CD14-positive monocyte (primary cell): ENCODE measurements at regions not wholly inside any gene's neighbourhood (a gene's known extent, or its start where the extent isn't known, plus 50 kb on each side); places are given as distances from the start of the nearest gene placed in this dataset.

Source experiments
- DNase-seq, 3 donors: peaks; one replicate each; pipeline ENCODE4 v3.0.0-alpha.2; 2011 to 2022
- H2AFZ ChIP-seq: 2 replicates; pipeline ENCODE4 v1.6.0; 2012; ENCODE audit warnings: mild to moderate bottlenecking, low read depth, low read length, inconsistent platforms; ENCODE audit not compliant: insufficient read depth, poor library complexity, severe bottlenecking
- H3K27ac ChIP-seq, 2 donors: 1 replicate in 1 of 2; 2 replicates in 1 of 2; pipeline ENCODE4 v1.5.1; 2012 to 2013; ENCODE audit warnings: low read length in 2 of 2, control low read depth in 1 of 2, inconsistent platforms in 1 of 2, low read depth in 1 of 2, mild to moderate bottlenecking in 1 of 2
- H3K27me3 ChIP-seq, 2 donors: one replicate each; pipeline versions ENCODE4 v1.6.0 to v1.6.1; 2011 to 2013; ENCODE audit warnings: low read length in 2 of 2; ENCODE audit not compliant: control insufficient read depth in 2 of 2, insufficient read depth in 2 of 2
- H3K36me3 ChIP-seq, 2 donors: replicated peaks in 1 of 2; 1 replicate in 1 of 2; 2 replicates in 1 of 2; pipeline versions ENCODE4 v1.5.1 to v1.6.1; 2012 to 2013; ENCODE audit warnings: low read length in 2 of 2, control low read depth in 1 of 2, inconsistent platforms in 1 of 2, mild to moderate bottlenecking in 1 of 2; ENCODE audit not compliant: insufficient read depth in 2 of 2, control insufficient read depth in 1 of 2
- H3K4me1 ChIP-seq, 2 donors: 1 replicate in 1 of 2; 2 replicates in 1 of 2; pipeline versions ENCODE4 v1.5.1 to v1.6.1; 2012 to 2013; ENCODE audit warnings: low read length in 2 of 2, control low read depth in 1 of 2, inconsistent platforms in 1 of 2, mild to moderate bottlenecking in 1 of 2, moderate library complexity in 1 of 2; ENCODE audit not compliant: insufficient read depth in 2 of 2, control insufficient read depth in 1 of 2
- H3K4me2 ChIP-seq: replicated peaks from 2 replicates; pipeline ENCODE3; 2012; ENCODE audit warnings: low read length, moderate library complexity, mild to moderate bottlenecking; ENCODE audit not compliant: poor library complexity, severe bottlenecking; ENCODE audit errors: extremely low read depth
- H3K4me3 ChIP-seq, 3 experiments: fragments of 200-600 bp in 1 of 3; sonication (generic) in 1 of 3; replicated peaks in 1 of 3; 1 replicate in 2 of 3; 2 replicates in 1 of 3; pipeline ENCODE4 v1.5.1; 2011 to 2013; ENCODE audit warnings: low read length in 3 of 3, mild to moderate bottlenecking in 3 of 3, control low read depth in 2 of 3, low read depth in 2 of 3, inconsistent platforms in 1 of 3, moderate library complexity in 1 of 3
- H3K79me2 ChIP-seq: 2 replicates; pipeline ENCODE4 v1.6.0; 2012; ENCODE audit warnings: mild to moderate bottlenecking, control low read depth, inconsistent platforms, low read length, moderate library complexity; ENCODE audit not compliant: insufficient read depth
- H3K9ac ChIP-seq: 2 replicates; pipeline ENCODE4 v1.6.0; 2017; ENCODE audit warnings: low read length, mild to moderate bottlenecking; ENCODE audit not compliant: insufficient read depth, poor library complexity, severe bottlenecking
- H3K9me3 ChIP-seq, 2 donors: replicated peaks in 1 of 2; 1 replicate in 1 of 2; 2 replicates in 1 of 2; pipeline versions ENCODE4 v1.5.1 to v1.6.1; 2012 to 2013; ENCODE audit warnings: low read length in 2 of 2, control low read depth in 1 of 2; ENCODE audit not compliant: control insufficient read depth in 1 of 2, insufficient read depth in 1 of 2
- H4K20me1 ChIP-seq: 2 replicates; pipeline ENCODE4 v1.6.0; 2012; ENCODE audit warnings: mild to moderate bottlenecking, low read length, control low read depth, moderate library complexity; ENCODE audit not compliant: insufficient read depth
- H3K27ac Mint-ChIP-seq, 7 donors: one replicate each; pipeline ENCODE4 v1.8.0; 2020; ENCODE audit warnings: mild to moderate bottlenecking in 7 of 7, mixed read lengths in 7 of 7, moderate library complexity in 6 of 7, inconsistent platforms in 2 of 7
- H3K27me3 Mint-ChIP-seq, 3 donors: one replicate each; pipeline ENCODE4 v1.8.0; 2021 to 2022; ENCODE audit warnings: low read depth in 3 of 3, mild to moderate bottlenecking in 3 of 3, mixed read lengths in 3 of 3, moderate library complexity in 3 of 3, inconsistent platforms in 1 of 3
- H3K36me3 Mint-ChIP-seq, 2 donors: one replicate each; pipeline ENCODE4 v1.8.0; 2020; ENCODE audit warnings: mixed read lengths in 2 of 2, inconsistent platforms in 1 of 2, mild to moderate bottlenecking in 1 of 2
- H3K4me1 Mint-ChIP-seq: one replicate; pipeline ENCODE4 v1.8.0; 2020; ENCODE audit warnings: mild to moderate bottlenecking, mixed read lengths
- H3K4me3 Mint-ChIP-seq, 2 donors: one replicate each; pipeline ENCODE4 v1.8.0; 2020; ENCODE audit warnings: mild to moderate bottlenecking in 2 of 2, mixed read lengths in 2 of 2, moderate library complexity in 1 of 2
- H3K9me3 Mint-ChIP-seq, 7 donors: one replicate each; pipeline ENCODE4 v1.8.0; 2020 to 2022; ENCODE audit warnings: mixed read lengths in 7 of 7, mild to moderate bottlenecking in 6 of 7, moderate library complexity in 6 of 7, inconsistent platforms in 2 of 7
- CTCF ChIP-seq: fragments of 200-600 bp; IDR thresholded peaks from one replicate; pipeline ENCODE4 v1.8.0; 2022; ENCODE audit warnings: antibody characterized with exemption, mild to moderate bottlenecking
- WGBS: methylation state at CpG from one replicate; pipeline ENCODE4 v1.1.5; 2013; ENCODE audit warnings: missing lambda C conversion rate; ENCODE audit not compliant: insufficient coverage; 5-methylcytosine and 5-hydroxymethylcytosine counted together
- intact Hi-C, 2 donors: fragments of 100-400 bp; cut with micrococcal nuclease; formaldehyde crosslinking; loops; one replicate each; pipeline versions ENCODE4 v1.15.0 to v1.15.1; 2023

- Histone ChIP-seq H3K4me2 (no peak overlapping the region), H3K36me3 (no peaks in the 10 kb centered on the region), H3K9me3 (no peaks in the 10 kb centered on the region), H3K4me3 (no peak overlapping the region), H4K20me1 (no peaks in the 10 kb centered on the region), H3K4me1 (no peaks in the 10 kb centered on the region), H3K27ac (no peak overlapping the region), H3K79me2 (no peaks in the 10 kb centered on the region), H3K9ac (no peak overlapping the region), H2AFZ (no peak overlapping the region), H3K27me3 (no peaks in the 10 kb centered on the region)
- H3K4me1 Mint-ChIP-seq: no peaks in the 10 kb centered on the region
- no peaks in the 10 kb centered on the region for H3K27me3 Mint-ChIP-seq
- no peak for DNase-seq
- no peak overlapping the region for H3K27ac Mint-ChIP-seq
- intact Hi-C loops: no loop called here
- H3K36me3 Mint-ChIP-seq: no peaks in the 10 kb centered on the region
- H3K9me3 Mint-ChIP-seq: peaks cover 0 to 2% (median 0%) of the 10 kb centered on the region in 7 donors
- H3K4me3 Mint-ChIP-seq: no peak overlapping the region
- no peak for TF ChIP-seq CTCF
- WGBS: no CpG with 5 or more reads among the region's 1 CpG
Measured at GRCh38 chr4:45437381-45437780, 686.5 kb downstream of the GABRG1 start.

- peaks cover 2 to 20% (median 8%) of the 10 kb centered on the region in 7 donors for H3K9me3 Mint-ChIP-seq
- no peak overlapping the region for H3K4me3 Mint-ChIP-seq
- Histone ChIP-seq H3K27ac (no peak overlapping the region), H3K27me3 (no peaks in the 10 kb centered on the region), H2AFZ (no peak overlapping the region), H3K4me1 (no peaks in the 10 kb centered on the region), H3K4me2 (no peak overlapping the region), H4K20me1 (no peaks in the 10 kb centered on the region), H3K9me3 (peaks cover 0 to 10% of the 10 kb centered on the region in 2 donors), H3K9ac (no peak overlapping the region), H3K79me2 (no peaks in the 10 kb centered on the region), H3K4me3 (no peak overlapping the region), H3K36me3 (no peaks in the 10 kb centered on the region)
- H3K36me3 Mint-ChIP-seq: no peaks in the 10 kb centered on the region
- no peak for TF ChIP-seq CTCF
- no peaks in the 10 kb centered on the region for H3K27me3 Mint-ChIP-seq
- no peak for DNase-seq
- intact Hi-C loops: no loop called here
- no peak overlapping the region for H3K27ac Mint-ChIP-seq
- no CpG with 5 or more reads among the region's 1 CpG for whole genome bisulfite sequencing
- no peaks in the 10 kb centered on the region for H3K4me1 Mint-ChIP-seq
Measured at GRCh38 chr4:45425135-45425534, 698.7 kb downstream of the GABRG1 start.
